ENCODE measurements at regions not wholly inside any gene's neighbourhood (a gene's known extent, or its start where the extent isn't known, plus 50 kb on each side); places are given as distances from the start of the nearest gene placed in this dataset.

GRCh38 chr16:5580772-5581171 lies 483.2 kb upstream of the EEF2KMT start:
- no peak for TF ChIP-seq FOXP2 (optimal IDR thresholded peaks at IDR 0.05; ENCODE audit: borderline replicate concordance, extremely low read depth, extremely low read length, insufficient read depth)
- TF ChIP-seq POLR2AphosphoS5 (IDR thresholded peaks at IDR 0.05; ENCODE audit: low read depth, low read length), result no peak
- TF ChIP-seq, protein P1, sequence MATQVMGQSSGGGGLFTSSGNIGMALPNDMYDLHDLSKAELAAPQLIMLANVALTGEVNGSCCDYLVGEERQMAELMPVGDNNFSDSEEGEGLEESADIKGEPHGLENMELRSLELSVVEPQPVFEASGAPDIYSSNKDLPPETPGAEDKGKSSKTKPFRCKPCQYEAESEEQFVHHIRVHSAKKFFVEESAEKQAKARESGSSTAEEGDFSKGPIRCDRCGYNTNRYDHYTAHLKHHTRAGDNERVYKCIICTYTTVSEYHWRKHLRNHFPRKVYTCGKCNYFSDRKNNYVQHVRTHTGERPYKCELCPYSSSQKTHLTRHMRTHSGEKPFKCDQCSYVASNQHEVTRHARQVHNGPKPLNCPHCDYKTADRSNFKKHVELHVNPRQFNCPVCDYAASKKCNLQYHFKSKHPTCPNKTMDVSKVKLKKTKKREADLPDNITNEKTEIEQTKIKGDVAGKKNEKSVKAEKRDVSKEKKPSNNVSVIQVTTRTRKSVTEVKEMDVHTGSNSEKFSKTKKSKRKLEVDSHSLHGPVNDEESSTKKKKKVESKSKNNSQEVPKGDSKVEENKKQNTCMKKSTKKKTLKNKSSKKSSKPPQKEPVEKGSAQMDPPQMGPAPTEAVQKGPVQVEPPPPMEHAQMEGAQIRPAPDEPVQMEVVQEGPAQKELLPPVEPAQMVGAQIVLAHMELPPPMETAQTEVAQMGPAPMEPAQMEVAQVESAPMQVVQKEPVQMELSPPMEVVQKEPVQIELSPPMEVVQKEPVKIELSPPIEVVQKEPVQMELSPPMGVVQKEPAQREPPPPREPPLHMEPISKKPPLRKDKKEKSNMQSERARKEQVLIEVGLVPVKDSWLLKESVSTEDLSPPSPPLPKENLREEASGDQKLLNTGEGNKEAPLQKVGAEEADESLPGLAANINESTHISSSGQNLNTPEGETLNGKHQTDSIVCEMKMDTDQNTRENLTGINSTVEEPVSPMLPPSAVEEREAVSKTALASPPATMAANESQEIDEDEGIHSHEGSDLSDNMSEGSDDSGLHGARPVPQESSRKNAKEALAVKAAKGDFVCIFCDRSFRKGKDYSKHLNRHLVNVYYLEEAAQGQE (IDR thresholded peaks at IDR 0.05; ENCODE audit: insufficient read depth in 1 of 2, low read depth in 2 of 2, low read length in 2 of 2), result no peak
- no peak for TF ChIP-seq TAF1 (IDR thresholded peaks at IDR 0.05; ENCODE audit: borderline replicate concordance, insufficient read depth, low read length)
- TF ChIP-seq SIN3A (IDR thresholded peaks at IDR 0.05; ENCODE audit: borderline replicate concordance, insufficient read depth, low read length), result no peak

DNA sequence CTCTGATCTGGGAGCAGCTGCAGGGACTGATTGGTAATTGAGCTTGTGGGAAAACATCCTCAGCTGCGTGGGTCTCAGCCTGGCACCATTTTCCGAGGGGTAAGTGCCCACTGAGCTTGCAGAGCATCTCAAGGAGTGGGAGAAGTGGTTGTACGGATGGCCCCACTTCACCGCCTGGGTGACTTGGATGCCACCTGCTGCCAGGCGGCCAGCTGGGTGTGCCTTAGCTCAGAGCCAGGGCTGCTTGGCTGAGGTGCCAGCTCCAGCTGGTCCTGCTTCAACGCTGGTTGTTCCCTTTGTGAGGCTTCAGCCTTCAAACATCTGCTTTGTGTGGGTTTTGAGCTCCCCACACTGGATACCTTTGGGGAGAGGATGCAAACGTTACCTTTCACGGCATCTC lies 482.7 kb upstream of the EEF2KMT start:
- TF ChIP-seq, protein P1 (IDR thresholded peaks at IDR 0.05; ENCODE audit: insufficient read depth in 1 of 2, low read depth in 2 of 2, low read length in 2 of 2), result no peak
- no peak for TF ChIP-seq POLR2AphosphoS5 (IDR thresholded peaks at IDR 0.05; ENCODE audit: low read depth, low read length)
- no peak for TF ChIP-seq TAF1 (IDR thresholded peaks at IDR 0.05; ENCODE audit: borderline replicate concordance, insufficient read depth, low read length)

DNA sequence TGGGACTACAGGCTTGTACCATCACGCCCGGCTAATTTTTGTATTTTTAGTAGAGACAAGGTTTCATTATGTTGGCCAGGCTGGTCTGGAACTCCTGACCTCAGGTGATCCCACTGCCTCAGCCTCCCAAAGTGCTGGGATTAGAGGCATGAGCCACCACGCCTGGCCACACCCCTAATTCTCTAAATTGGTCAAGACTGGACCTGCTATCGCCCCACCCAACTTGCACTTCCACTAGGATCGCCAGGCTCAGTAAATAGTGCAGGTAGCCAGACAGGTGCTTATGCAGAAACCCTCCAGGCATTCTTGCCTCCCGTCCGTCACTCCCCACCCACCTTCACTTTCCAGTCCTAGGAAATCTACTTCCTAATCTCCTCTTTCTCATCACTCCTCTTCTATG lies 481.4 kb upstream of the EEF2KMT start:
- TF ChIP-seq SIN3A (IDR thresholded peaks at IDR 0.05; ENCODE audit: borderline replicate concordance, insufficient read depth, low read length) (no peak), TAF1 (IDR thresholded peaks at IDR 0.05; ENCODE audit: borderline replicate concordance, insufficient read depth, low read length) (no peak), FOXP2 (optimal IDR thresholded peaks at IDR 0.05; ENCODE audit: borderline replicate concordance, extremely low read depth, extremely low read length, insufficient read depth) (no peak), POLR2AphosphoS5 (IDR thresholded peaks at IDR 0.05; ENCODE audit: low read depth, low read length) (no peak)
- TF ChIP-seq, protein P1 (IDR thresholded peaks at IDR 0.05; ENCODE audit: insufficient read depth in 1 of 2, low read depth in 2 of 2, low read length in 2 of 2), result no peak

DNA sequence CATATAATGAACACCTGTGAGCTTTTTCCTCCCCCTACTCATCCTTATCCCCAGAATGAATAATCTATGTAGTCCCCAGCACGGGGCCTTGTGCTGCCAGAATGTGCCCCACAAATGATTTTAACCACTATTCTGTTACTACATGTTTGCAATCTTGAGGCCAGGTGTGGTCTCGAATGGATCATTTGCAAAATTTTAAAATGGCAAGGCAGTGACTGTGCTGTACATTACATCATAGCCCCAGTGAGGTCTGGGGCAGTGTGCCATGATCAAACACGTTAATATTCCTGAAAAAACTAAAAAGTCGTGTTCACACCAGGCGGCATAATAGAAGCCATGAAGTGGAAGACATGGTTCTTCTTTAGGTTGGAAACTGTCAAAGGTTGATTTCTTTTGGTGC lies 479.9 kb upstream of the EEF2KMT start:
- no peak for TF ChIP-seq TAF1 (IDR thresholded peaks at IDR 0.05; ENCODE audit: borderline replicate concordance, insufficient read depth, low read length)

DNA sequence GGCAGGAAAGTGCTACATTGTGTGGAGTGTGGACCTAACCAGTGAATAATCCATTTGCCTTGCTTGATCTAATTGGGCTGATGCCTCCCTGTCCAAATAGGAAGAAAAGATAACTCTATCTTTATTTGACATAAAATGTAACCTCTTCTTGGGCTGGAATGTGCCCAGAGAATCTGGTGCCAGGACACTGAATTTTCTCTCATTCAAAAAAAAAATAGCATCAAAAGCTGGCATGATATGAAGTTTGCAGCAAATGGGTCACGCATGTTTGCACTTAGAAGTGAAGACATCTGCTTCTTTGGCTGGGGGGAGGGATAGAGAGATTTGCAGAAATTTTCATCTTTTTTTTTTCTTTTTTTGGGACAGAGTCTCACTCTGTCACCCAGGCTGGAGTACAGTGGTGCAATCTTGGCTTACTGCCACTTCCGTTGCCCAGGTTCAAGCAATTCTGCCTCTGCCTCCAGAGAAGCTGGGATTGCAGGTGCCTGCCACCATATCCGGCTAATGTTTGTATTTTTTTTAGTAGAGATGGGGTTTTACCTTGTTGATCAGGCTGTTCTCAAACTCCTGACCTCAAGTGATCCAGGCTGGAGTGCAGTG lies 478.2 kb upstream of the EEF2KMT start:
- no peak for TF ChIP-seq POLR2AphosphoS5 (IDR thresholded peaks at IDR 0.05; ENCODE audit: low read depth, low read length)
- TF ChIP-seq FOXP2 (optimal IDR thresholded peaks at IDR 0.05; ENCODE audit: borderline replicate concordance, extremely low read depth, extremely low read length, insufficient read depth), result no peak
- TF ChIP-seq TAF1 (IDR thresholded peaks at IDR 0.05; ENCODE audit: borderline replicate concordance, insufficient read depth, low read length), result no peak
- no peak for TF ChIP-seq SIN3A (IDR thresholded peaks at IDR 0.05; ENCODE audit: borderline replicate concordance, insufficient read depth, low read length)
- TF ChIP-seq, protein P1 (IDR thresholded peaks at IDR 0.05; ENCODE audit: insufficient read depth in 1 of 2, low read depth in 2 of 2, low read length in 2 of 2), result no peak
